ENCODE measurements at regions not wholly inside any gene's neighbourhood (a gene's known extent, or its start where the extent isn't known, plus 50 kb on each side); places are given as distances from the start of the nearest gene placed in this dataset.

- H3K27ac ChIP-seq (ENCODE audit: low read depth, low read length, poor library complexity, severe bottlenecking), result no peak overlapping the region
- no peak for TF ChIP-seq EZH2phosphoT487 (IDR thresholded peaks at IDR 0.05; ENCODE audit: borderline replicate concordance, low read depth, low read length)
- no peak for TF ChIP-seq CTCF (conservative IDR thresholded peaks at IDR 0.05; ENCODE audit: low read length)
- H3K36me3 ChIP-seq (ENCODE audit: insufficient read depth, low read length), result no peaks in the 10 kb centered on the region
- no TSS peak for BruUV-seq (replicated peaks)
- no peak overlapping the region for H3K4me2 ChIP-seq (ENCODE audit: low read length)
- no peak overlapping the region for H2AFZ ChIP-seq (ENCODE audit: low read length)
- ChIA-PET CTCF (ENCODE audit: unreplicated experiment) (no interaction called here), POLR2A (no interaction called here)
- DNase-seq (ENCODE audit: low spot score), result no peak
- H4K20me1 ChIP-seq (ENCODE audit: insufficient read depth, low read length), result no peaks in the 10 kb centered on the region
- no peaks in the 10 kb centered on the region for H3K9me3 ChIP-seq (ENCODE audit: low read length)
- no peaks in the 10 kb centered on the region for H3K4me1 ChIP-seq (ENCODE audit: insufficient read depth, low read length, poor library complexity, severe bottlenecking)
- intact Hi-C loops (cut with micrococcal nuclease; ENCODE audit: unreplicated experiment), result no loop called here
- H3K79me2 ChIP-seq (ENCODE audit: insufficient read depth, low read depth, low read length), result no peaks in the 10 kb centered on the region
- H3K9me2 ChIP-seq (ENCODE audit: insufficient read depth, low read length), result no peaks in the 10 kb centered on the region
- no peak overlapping the region for H3K4me3 ChIP-seq (ENCODE audit: low read depth, low read length, poor library complexity, severe bottlenecking)
Observed at GRCh38 chr13:55062662-55063061, 2034.0 kb downstream of the OLFM4 start.

GRCh38 chr13:55067946-55068345 is 2039.3 kb downstream of the OLFM4 start:
- no peak for TF ChIP-seq CTCF (conservative IDR thresholded peaks at IDR 0.05; ENCODE audit: low read length)
- TF ChIP-seq EZH2phosphoT487 (IDR thresholded peaks at IDR 0.05; ENCODE audit: borderline replicate concordance, low read depth, low read length), result no peak

DNA sequence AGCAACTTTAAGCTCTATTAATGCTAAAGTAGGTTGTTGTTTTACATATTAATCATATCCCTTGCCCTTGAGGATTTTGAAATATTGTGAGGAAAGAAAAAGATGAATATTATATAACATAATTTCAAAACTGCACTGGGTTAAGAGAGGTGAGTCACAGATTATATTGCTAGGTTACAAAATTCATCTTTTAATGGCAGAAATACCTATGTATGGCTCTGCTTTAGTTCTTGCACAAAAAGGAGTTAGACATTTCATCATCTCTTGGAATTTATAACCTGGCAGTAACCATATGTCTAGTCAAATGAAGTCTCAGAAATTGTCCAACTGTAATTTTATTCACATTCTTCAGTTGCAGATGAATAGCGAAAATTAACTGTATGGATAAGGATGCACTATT is 2041.1 kb downstream of the OLFM4 start:
- Histone ChIP-seq H2AFZ (ENCODE audit: low read length) (no peak overlapping the region), H3K9me3 (ENCODE audit: low read length) (no peaks in the 10 kb centered on the region), H4K20me1 (ENCODE audit: insufficient read depth, low read length) (no peaks in the 10 kb centered on the region), H3K4me1 (ENCODE audit: insufficient read depth, low read length, poor library complexity, severe bottlenecking) (no peaks in the 10 kb centered on the region), H3K79me2 (ENCODE audit: insufficient read depth, low read depth, low read length) (no peaks in the 10 kb centered on the region), H3K9me2 (ENCODE audit: insufficient read depth, low read length) (no peaks in the 10 kb centered on the region), H3K27ac (ENCODE audit: low read depth, low read length, poor library complexity, severe bottlenecking) (no peak overlapping the region), H3K4me2 (ENCODE audit: low read length) (no peak overlapping the region), H3K36me3 (ENCODE audit: insufficient read depth, low read length) (no peaks in the 10 kb centered on the region), H3K4me3 (ENCODE audit: low read depth, low read length, poor library complexity, severe bottlenecking) (no peak overlapping the region)
- POLR2A ChIA-PET, result interaction anchor here (0.6 kb wide), 1 partner anchor 8 kb away, joined by 3 read pairs; no protein-coding TSS in a partner anchor
- intact Hi-C loops (cut with micrococcal nuclease; ENCODE audit: unreplicated experiment), result no loop called here
- no peak for DNase-seq (ENCODE audit: low spot score)
- no TSS peak for BruUV-seq (replicated peaks)
- CTCF ChIA-PET (ENCODE audit: unreplicated experiment), result no interaction called here
- TF ChIP-seq EZH2phosphoT487 (IDR thresholded peaks at IDR 0.05; ENCODE audit: borderline replicate concordance, low read depth, low read length), result no peak
- no peak for TF ChIP-seq CTCF (conservative IDR thresholded peaks at IDR 0.05; ENCODE audit: low read length)

More at GRCh38 chr13:55067946-55068345, 2039.3 kb downstream of the OLFM4 start:
- no peaks in the 10 kb centered on the region for H3K36me3 ChIP-seq (ENCODE audit: insufficient read depth, low read length)
- DNase-seq (ENCODE audit: low spot score), result no peak
- H3K4me2 ChIP-seq (ENCODE audit: low read length), result no peak overlapping the region
- H4K20me1 ChIP-seq (ENCODE audit: insufficient read depth, low read length), result no peaks in the 10 kb centered on the region
- ChIA-PET CTCF (ENCODE audit: unreplicated experiment) (no interaction called here), POLR2A (no interaction called here)
- H3K9me2 ChIP-seq (ENCODE audit: insufficient read depth, low read length), result no peaks in the 10 kb centered on the region
- H3K9me3 ChIP-seq (ENCODE audit: low read length), result no peaks in the 10 kb centered on the region
- no peaks in the 10 kb centered on the region for H3K79me2 ChIP-seq (ENCODE audit: insufficient read depth, low read depth, low read length)
- no TSS peak for BruUV-seq (replicated peaks)
- no peak overlapping the region for H3K4me3 ChIP-seq (ENCODE audit: low read depth, low read length, poor library complexity, severe bottlenecking)
- H3K27ac ChIP-seq (ENCODE audit: low read depth, low read length, poor library complexity, severe bottlenecking), result no peak overlapping the region
- H3K4me1 ChIP-seq (ENCODE audit: insufficient read depth, low read length, poor library complexity, severe bottlenecking), result no peaks in the 10 kb centered on the region
- H2AFZ ChIP-seq (ENCODE audit: low read length), result no peak overlapping the region
- intact Hi-C loops (cut with micrococcal nuclease; ENCODE audit: unreplicated experiment), result no loop called here
